GM10266 (cell line): ENCODE measurements at regions not wholly inside any gene's neighbourhood (a gene's known extent, or its start where the extent isn't known, plus 50 kb on each side); places are given as distances from the start of the nearest gene placed in this dataset.
"Not testable (repeated sequence)": the region's sequence is repeated elsewhere in the genome, so short reads cannot be mapped to it uniquely, and the experiment has no call there.

ENCODE experiments used
- DNase-seq: peaks from one replicate; pipeline ENCODE4 v3.0.0; 2012; ENCODE audit errors: extremely low spot score
- TF ChIP-seq, protein P1 (sequence below): IDR thresholded peaks from 2 replicates; pipeline ENCODE4 v1.5.1; 2012; ENCODE audit warnings: mild to moderate bottlenecking, low read depth; ENCODE audit not compliant: control insufficient read depth, insufficient read depth; ENCODE audit errors: missing control alignments

DNA sequence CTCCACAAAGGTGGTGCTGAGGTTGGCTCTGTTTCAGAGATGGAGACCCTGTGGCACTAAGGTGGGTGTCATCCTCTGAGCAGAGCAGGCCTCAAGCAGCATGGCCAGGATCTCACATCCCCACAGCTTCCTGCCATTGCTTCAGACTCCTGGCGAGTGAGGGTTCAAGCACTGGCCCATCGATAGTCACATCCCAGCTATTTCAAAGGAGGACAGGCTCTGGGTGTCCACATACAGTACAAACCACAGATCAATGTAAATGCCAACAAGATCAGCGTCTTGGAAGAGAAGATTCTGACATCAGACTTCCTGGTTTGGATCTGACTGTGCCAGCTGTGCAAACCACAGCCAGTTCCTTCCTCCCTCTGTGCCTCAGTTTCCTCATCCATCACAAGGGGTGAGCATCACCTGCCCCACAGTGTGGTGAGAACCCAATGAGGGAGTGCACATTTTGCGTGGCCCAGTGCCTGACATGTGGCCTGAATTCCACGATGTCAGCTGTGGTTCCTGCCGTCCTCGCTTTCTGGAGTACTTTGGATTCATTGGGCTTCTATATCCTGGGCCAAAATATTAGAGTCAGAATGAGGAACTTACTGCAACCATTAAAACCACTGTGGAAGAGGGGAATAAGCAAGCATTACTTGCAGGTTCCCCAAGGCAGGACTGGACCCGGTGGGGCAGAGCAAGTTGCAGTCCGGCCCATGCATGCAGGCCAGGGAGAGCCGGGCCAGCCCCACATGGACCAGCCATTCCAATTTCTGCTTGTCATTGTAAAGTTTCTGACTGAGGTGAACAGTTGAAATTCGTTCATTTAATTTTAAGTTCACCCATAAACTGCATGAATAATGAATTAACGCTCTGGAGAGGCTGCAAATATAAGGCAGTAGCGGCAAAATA, 236.0 kb downstream of the TTLL2 start:
- TF ChIP-seq, protein P1, sequence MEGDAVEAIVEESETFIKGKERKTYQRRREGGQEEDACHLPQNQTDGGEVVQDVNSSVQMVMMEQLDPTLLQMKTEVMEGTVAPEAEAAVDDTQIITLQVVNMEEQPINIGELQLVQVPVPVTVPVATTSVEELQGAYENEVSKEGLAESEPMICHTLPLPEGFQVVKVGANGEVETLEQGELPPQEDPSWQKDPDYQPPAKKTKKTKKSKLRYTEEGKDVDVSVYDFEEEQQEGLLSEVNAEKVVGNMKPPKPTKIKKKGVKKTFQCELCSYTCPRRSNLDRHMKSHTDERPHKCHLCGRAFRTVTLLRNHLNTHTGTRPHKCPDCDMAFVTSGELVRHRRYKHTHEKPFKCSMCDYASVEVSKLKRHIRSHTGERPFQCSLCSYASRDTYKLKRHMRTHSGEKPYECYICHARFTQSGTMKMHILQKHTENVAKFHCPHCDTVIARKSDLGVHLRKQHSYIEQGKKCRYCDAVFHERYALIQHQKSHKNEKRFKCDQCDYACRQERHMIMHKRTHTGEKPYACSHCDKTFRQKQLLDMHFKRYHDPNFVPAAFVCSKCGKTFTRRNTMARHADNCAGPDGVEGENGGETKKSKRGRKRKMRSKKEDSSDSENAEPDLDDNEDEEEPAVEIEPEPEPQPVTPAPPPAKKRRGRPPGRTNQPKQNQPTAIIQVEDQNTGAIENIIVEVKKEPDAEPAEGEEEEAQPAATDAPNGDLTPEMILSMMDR: no peak
- no peak for DNase-seq

GRCh38 chr6:167562862-167563261, 238.0 kb downstream of the TTLL2 start:
- DNase-seq: not testable (repeated sequence)

DNA sequence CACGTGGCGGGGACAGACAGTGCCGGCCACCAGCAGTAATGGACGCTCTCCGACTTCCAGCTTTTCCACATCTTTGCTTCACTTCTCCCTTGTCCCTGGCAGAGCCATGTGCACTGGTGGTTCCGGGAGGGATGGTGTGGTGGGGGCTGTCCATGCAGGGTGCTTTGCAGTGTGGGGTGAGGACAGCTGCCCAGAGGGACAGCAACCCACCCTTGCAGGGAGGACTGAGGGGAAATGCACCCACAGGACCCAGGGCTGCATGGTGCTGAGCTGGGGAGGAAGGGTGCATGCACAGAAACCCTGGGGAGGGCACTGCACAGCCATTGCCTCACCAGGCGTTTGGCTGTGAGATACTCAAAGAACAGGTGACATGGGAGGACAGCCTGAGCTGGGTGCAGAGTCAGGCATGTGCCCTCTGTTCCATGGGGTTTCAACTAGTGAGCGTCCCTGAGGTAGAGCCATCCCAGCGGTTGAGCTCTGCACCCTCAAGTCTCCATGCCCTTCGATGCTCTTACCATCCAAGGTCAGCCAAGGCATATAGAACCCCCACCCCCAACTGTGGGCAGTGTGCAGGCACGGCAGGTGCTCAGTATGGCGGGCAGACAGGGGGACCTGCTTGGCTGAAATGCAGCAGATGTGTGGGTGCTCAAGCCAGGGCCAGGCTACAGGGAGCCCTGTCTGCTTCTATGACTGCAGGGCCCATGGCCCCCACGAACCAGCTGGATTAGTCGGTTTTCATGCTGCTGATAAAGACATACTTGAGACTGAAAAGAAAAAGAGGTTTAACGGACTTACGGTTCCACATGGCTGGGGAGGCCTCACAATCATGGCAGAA, 239.7 kb downstream of the TTLL2 start:
- DNase-seq: no peak

GRCh38 chr6:167565388-167565787, 240.5 kb downstream of the TTLL2 start:
- TF ChIP-seq, protein P1: no peak
- no peak for DNase-seq

More for the DNA sequence above, 239.7 kb downstream of the TTLL2 start:
- TF ChIP-seq, protein P1: no peak

DNA sequence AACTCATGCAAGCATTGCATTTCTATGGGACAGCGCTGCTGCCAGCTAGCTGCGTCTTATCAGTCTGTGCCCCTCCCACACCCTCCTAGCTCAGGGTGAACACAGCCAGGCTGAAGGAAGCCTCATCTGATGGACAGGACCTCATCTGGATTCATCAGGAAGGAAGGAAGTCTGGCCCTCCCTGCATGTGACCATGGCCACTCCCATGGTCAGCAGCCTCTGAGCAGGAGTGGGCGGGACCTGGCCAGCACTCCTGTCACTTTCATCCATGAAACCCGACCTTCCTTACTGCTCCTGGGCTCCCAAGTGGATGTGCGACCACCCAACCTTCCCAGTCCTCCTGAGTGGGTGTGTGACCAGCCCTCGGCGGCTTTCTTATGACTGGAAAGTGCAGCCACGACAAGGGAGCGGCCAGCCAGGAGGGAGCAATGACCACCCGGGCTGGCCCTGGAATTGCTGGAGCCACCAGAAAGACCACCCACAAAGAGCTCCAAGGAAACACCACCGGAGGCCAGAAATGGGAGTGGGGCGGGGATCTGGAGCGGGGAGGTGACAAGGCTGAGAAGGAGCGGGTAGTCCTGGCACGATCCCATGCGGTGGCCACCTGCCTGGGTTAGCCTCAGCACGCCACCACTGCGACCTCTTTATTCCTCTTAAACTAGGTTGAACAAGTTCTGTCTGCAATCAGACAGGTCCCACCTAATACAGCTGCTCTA, 241.2 kb downstream of the TTLL2 start:
- DNase-seq: no peak
- TF ChIP-seq, protein P1: no peak

DNA sequence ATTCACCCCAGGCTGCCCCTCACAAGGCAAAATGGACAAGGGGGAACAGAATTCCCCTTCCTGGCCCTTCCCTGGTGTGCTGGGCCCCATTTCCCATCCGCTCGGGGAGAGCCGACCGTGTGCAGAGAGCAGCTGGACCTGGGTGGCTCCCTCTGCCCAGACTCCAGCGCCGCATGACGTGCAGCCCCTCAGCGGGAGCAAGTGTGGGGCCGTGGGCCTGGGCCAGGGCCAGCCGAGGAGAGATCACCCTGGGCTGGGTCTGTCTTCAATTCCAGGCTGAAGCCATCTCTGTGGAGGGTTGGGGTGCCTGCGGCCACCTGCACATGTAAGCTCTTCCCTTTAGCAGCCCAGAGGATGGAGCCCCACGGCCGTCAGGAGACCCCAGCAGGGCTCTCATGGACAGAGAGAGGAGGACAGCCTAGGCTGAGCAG, 241.8 kb downstream of the TTLL2 start:
- DNase-seq: no peak
- TF ChIP-seq, protein P1: no peak
